Endothelial cell of umbilical vein (primary cell): ENCODE measurements at regions not wholly inside any gene's neighbourhood (a gene's known extent, or its start where the extent isn't known, plus 50 kb on each side); places are given as distances from the start of the nearest gene placed in this dataset.

ENCODE experiments used
- BruUV-seq: library from RNA; stranded (reverse); fragments of 400-500 nt; replicated peaks from 2 replicates; lab custom pipeline; 2021; lab: Mats Ljungman, UMichigan
- CTCF ChIA-PET: fragments of 300-600, 350-600 bp; sonication (Branson Sonifier 250); formaldehyde crosslinking; loops from one replicate; lab custom pipeline; 2021; ENCODE audit warnings: antibody characterized with exemption, inconsistent platforms; lab: Charles Lee
- POLR2A ChIA-PET: fragments of 300-600, 350-600 bp; sonication (Branson Sonifier 250); formaldehyde crosslinking; loops from one replicate; lab custom pipeline; 2021; ENCODE audit warnings: antibody characterized with exemption, inconsistent platforms; lab: Charles Lee
- DNase-seq: peaks from one replicate; pipeline ENCODE4 v3.0.0-alpha.2; 2011; ENCODE audit warnings: low read depth, low spot score
- FAIRE-seq: peaks from 2 replicates; lab custom pipeline; 2011; peaks lifted over from hg19 to GRCh38; lab: Jason Lieb, UNC
- H2AFZ ChIP-seq: 2 replicates; pipeline ENCODE4 v1.6.0; 2012; ENCODE audit warnings: low read depth, low read length, control low read depth, inconsistent platforms
- H3K27ac ChIP-seq: 2 replicates; pipeline ENCODE4 v1.5.1; 2011; ENCODE audit warnings: low read depth, mild to moderate bottlenecking, control low read depth, low read length, moderate library complexity; ENCODE audit not compliant: insufficient read depth
- H3K27me3 ChIP-seq, 2 experiments: 2 replicates each; pipeline versions ENCODE4 v1.6.0 to v1.6.1; 2011; ENCODE audit warnings: low read length in 2 of 2, mixed read lengths in 1 of 2; ENCODE audit not compliant: control insufficient read depth in 2 of 2, insufficient read depth in 2 of 2
- H3K36me3 ChIP-seq, 2 experiments: 2 replicates in 1 of 2; 3 replicates in 1 of 2; pipeline ENCODE4 v1.5.1; 2011; ENCODE audit warnings: low read length in 2 of 2, mild to moderate bottlenecking in 1 of 2, moderate library complexity in 1 of 2; ENCODE audit not compliant: control insufficient read depth in 2 of 2, insufficient read depth in 2 of 2; ENCODE audit errors: extremely low read depth in 1 of 2
- H3K4me1 ChIP-seq: 3 replicates; pipeline ENCODE4 v1.5.1; 2011; ENCODE audit warnings: mild to moderate bottlenecking, low read length; ENCODE audit not compliant: control insufficient read depth, insufficient read depth; ENCODE audit errors: extremely low read depth
- H3K4me2 ChIP-seq: 2 replicates; pipeline ENCODE4 v1.6.1; 2011; ENCODE audit warnings: low read length, control low read depth, mixed read lengths; ENCODE audit not compliant: insufficient read depth
- H3K4me3 ChIP-seq, 3 experiments: fragments of 200-600 bp in 1 of 3; sonication (generic), shearing (Covaris generic) in 1 of 3; replicated peaks in 1 of 3; 2 replicates each; pipeline ENCODE4 v1.5.1; 2011 to 2016; ENCODE audit warnings: control low read depth in 3 of 3, low read length in 3 of 3, mild to moderate bottlenecking in 2 of 3, inconsistent platforms in 1 of 3, low read depth in 1 of 3, moderate library complexity in 1 of 3; ENCODE audit not compliant: insufficient read depth in 1 of 3
- H3K79me2 ChIP-seq: 2 replicates; pipeline ENCODE4 v1.6.0; 2012; ENCODE audit warnings: low read length, inconsistent platforms; ENCODE audit not compliant: control insufficient read depth, insufficient read depth
- H3K9ac ChIP-seq: replicated peaks from 2 replicates; pipeline ENCODE3; 2011; ENCODE audit warnings: low read length, control low read depth; ENCODE audit not compliant: insufficient read depth; ENCODE audit errors: extremely low read depth
- H3K9me1 ChIP-seq: replicated peaks from 3 replicates; pipeline ENCODE4 v1.6.0; 2011; ENCODE audit warnings: mild to moderate bottlenecking, low read length; ENCODE audit not compliant: control insufficient read depth, insufficient read depth; ENCODE audit errors: extremely low read depth
- H3K9me3 ChIP-seq: replicated peaks from 2 replicates; pipeline ENCODE4 v1.5.1; 2012; ENCODE audit warnings: low read length, inconsistent platforms; ENCODE audit not compliant: control insufficient read depth, insufficient read depth
- H4K20me1 ChIP-seq: replicated peaks from 2 replicates; pipeline ENCODE3; 2011; ENCODE audit warnings: mild to moderate bottlenecking, low read length; ENCODE audit not compliant: control insufficient read depth, insufficient read depth; ENCODE audit errors: extremely low read depth
- CTCF ChIP-seq, 2 donors: IDR thresholded peaks; 1 replicate in 1 of 2; 2 replicates in 1 of 2; pipeline ENCODE4 v1.5.1; 2011; ENCODE audit warnings: low read length in 2 of 2, mild to moderate bottlenecking in 2 of 2, moderate library complexity in 2 of 2, control low read depth in 1 of 2, inconsistent platforms in 1 of 2, low read depth in 1 of 2; ENCODE audit not compliant: insufficient read depth in 1 of 2; ENCODE audit errors: extremely low read depth in 1 of 2
- EZH2 ChIP-seq: IDR thresholded peaks from 2 replicates; pipeline ENCODE4 v1.6.1; 2012; ENCODE audit warnings: borderline replicate concordance, low read depth, mild to moderate bottlenecking, moderate library complexity, low read length, inconsistent platforms; ENCODE audit not compliant: severe bottlenecking
- GATA2 ChIP-seq: IDR thresholded peaks from 2 replicates; pipeline ENCODE4 v1.7.0; 2011; ENCODE audit warnings: low read depth, mild to moderate bottlenecking, moderate library complexity, mixed read lengths, low read length; ENCODE audit not compliant: insufficient read length, insufficient read depth
- JUN ChIP-seq: IDR thresholded peaks from 2 replicates; pipeline ENCODE4 v1.6.1; 2011; ENCODE audit warnings: borderline replicate concordance, low read depth; ENCODE audit not compliant: insufficient read length, insufficient read depth
- MAX ChIP-seq: IDR thresholded peaks from 2 replicates; pipeline ENCODE4 v1.6.1; 2011; ENCODE audit not compliant: insufficient read depth, insufficient read length
- MYC ChIP-seq: IDR thresholded peaks from one replicate; pipeline ENCODE4 v1.6.1; 2011; ENCODE audit warnings: mild to moderate bottlenecking, low read depth, low read length
- POLR2AphosphoS5 ChIP-seq: IDR thresholded peaks from 2 replicates; pipeline ENCODE4 v1.6.1; 2012; ENCODE audit warnings: low read depth, mild to moderate bottlenecking, control low read depth, low read length, moderate library complexity; ENCODE audit not compliant: insufficient read depth
- dilution Hi-C: fragments of 300-500 bp; cut with MboI; formaldehyde crosslinking; loops from one replicate; pipeline ENCODE4 v1.15.0; 2019; ENCODE audit warnings: low sequenced_read_pairs; ENCODE audit not compliant: extremely low pct_ligation_motif_present
- intact Hi-C: fragments of 100-400 bp; cut with micrococcal nuclease; formaldehyde crosslinking; loops from one replicate; pipeline ENCODE4 v1.10.0; 2022

- POLR2A ChIA-PET: no interaction called here
- FAIRE-seq: no peak
- H3K9me3 ChIP-seq: peaks cover 1% of the 10 kb centered on the region
Observed at GRCh38 chr22:49024775-49025440, 802.8 kb downstream of the BRD1 start.

More at GRCh38 chr22:49024775-49025440, 802.8 kb downstream of the BRD1 start:
- Histone ChIP-seq H2AFZ (no peak overlapping the region), H3K36me3 (no peaks in the 10 kb centered on the region), H3K4me3 (no peak overlapping the region), H3K27ac (no peak overlapping the region), H3K9ac (no peak overlapping the region), H3K9me1 (no peaks in the 10 kb centered on the region), H3K4me1 (no peaks in the 10 kb centered on the region), H3K27me3 (no peaks in the 10 kb centered on the region), H3K4me2 (no peak overlapping the region), H4K20me1 (no peaks in the 10 kb centered on the region), H3K79me2 (no peaks in the 10 kb centered on the region)
- intact Hi-C loops: no loop called here
- CTCF ChIA-PET: no interaction called here
- TF ChIP-seq POLR2AphosphoS5: no peak
- no peak for TF ChIP-seq MAX
- TF ChIP-seq CTCF (IDR thresholded peaks at IDR 0.05; ENCODE audit: extremely low read depth in 1 of 2, insufficient read depth in 1 of 2, low read depth in 1 of 2, low read length in 2 of 2): no peak
- no peak for TF ChIP-seq EZH2
- TF ChIP-seq JUN: no peak
- TF ChIP-seq MYC: no peak
- no peak for TF ChIP-seq GATA2
- DNase-seq: no peak
- dilution Hi-C loops: no loop called here
- BruUV-seq: no TSS peak
